ENCODE measurements at regions not wholly inside any gene's neighbourhood (a gene's known extent, or its start where the extent isn't known, plus 50 kb on each side); places are given as distances from the start of the nearest gene placed in this dataset.
"Not testable (repeated sequence)": the region's sequence is repeated elsewhere in the genome, so short reads cannot be mapped to it uniquely, and the experiment has no call there.

DNA sequence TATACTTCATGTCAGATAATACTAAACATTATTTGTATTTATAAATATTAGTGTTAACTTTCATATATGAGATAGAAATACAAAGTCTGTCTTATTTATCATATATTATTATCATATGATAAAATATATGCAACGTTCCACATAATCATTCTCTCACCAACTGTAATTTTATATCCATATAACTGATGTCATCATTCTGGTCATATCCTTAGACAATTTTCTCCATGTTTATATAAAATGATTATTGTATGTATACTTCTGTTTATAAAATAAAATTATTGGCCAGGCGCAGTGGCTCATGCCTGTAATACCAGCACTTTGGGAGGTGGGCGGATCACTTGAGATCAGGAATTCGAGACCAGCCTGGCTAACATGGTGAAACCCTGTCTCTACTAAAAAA, 2007.1 kb downstream of the EFNA5 start:
- DNase-seq (ENCODE audit: low read depth, low spot score): no peak
- H3K4me3 ChIP-seq (ENCODE audit: low read length): no peak overlapping the region

- H3K4me3 ChIP-seq (ENCODE audit: low read length): no peak overlapping the region
- DNase-seq (ENCODE audit: low read depth, low spot score): no peak
Observed at GRCh38 chr5:105659396-105659795, 2011.3 kb downstream of the EFNA5 start.

GRCh38 chr5:105640328-105640727, 2030.4 kb downstream of the EFNA5 start:
- no peak overlapping the region for H3K4me3 ChIP-seq (ENCODE audit: low read length)
- DNase-seq (ENCODE audit: low read depth, low spot score): no peak

- no peak overlapping the region for H3K4me3 ChIP-seq (ENCODE audit: low read length)
- DNase-seq (ENCODE audit: low read depth, low spot score): no peak
Observed at GRCh38 chr5:105639511-105639910, 2031.2 kb downstream of the EFNA5 start.

GRCh38 chr5:105639068-105639467, 2031.7 kb downstream of the EFNA5 start:
- no peak for DNase-seq (ENCODE audit: low read depth, low spot score)
- H3K4me3 ChIP-seq (ENCODE audit: low read length): no peak overlapping the region

DNA sequence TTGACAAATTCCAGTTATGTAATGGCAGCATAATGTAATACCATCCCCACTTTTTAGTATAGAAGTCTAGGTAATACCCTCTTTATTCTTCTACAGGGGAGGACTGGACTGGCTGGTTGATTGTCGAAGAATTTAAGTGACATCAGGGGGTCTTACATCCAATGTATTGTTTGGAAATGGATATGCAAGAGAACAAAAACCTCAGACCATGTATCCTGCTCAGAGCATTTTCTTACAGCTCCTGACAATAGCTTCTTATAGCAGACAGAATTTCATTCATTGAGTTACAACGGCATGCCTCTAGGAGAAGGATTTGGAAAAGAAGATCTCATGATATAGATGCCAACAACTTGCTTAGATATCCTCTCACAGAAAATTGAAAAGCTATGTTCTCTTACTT, 2032.3 kb downstream of the EFNA5 start:
- DNase-seq (ENCODE audit: low read depth, low spot score): no peak
- no peak overlapping the region for H3K4me3 ChIP-seq (ENCODE audit: low read length)

DNA sequence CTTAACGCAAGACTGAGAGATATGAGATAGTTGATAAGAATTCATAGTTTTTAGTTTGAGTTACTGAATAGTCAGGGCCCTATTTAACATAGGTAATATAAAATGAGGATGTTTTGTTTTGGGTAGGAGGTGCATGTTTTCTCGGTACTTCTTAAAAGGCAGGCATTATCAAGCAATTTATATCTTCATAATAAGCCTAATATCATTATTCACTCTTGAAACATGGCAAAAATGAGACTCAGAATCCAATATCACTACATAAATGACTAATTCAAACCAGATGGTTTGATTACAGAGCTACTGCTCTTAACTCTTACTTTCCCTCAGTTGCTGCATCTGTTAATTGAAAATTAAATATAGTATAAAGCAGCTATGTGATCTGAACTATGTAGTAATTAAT, 2038.7 kb downstream of the EFNA5 start:
- no peak overlapping the region for H3K4me3 ChIP-seq (ENCODE audit: low read length)
- no peak for DNase-seq (ENCODE audit: low read depth, low spot score)

- no peak overlapping the region for H3K4me3 ChIP-seq (ENCODE audit: low read length)
Observed at GRCh38 chr5:105630803-105631202, 2039.9 kb downstream of the EFNA5 start.

DNA sequence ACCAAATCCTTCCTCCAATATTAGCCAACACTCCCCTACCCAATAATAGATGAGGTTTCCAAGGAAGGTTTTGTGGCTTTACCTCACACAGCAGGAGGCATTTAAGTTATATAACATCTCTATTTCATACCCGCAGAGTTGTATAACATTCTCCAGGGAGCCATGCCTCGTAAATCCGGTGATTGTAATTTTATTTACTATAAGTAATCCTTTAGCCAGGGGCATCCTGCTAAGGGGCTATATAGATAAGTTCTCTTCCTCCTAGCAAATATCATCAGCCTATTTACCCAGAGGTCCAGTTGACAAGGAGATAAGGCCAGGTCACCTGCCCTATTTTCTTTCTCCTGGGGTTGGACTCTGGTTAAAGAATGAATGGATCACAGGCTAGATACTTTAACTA, 2051.0 kb downstream of the EFNA5 start:
- DNase-seq (ENCODE audit: low read depth, low spot score): no peak

More at GRCh38 chr5:105630803-105631202, 2039.9 kb downstream of the EFNA5 start:
- DNase-seq (ENCODE audit: low read depth, low spot score): no peak

DNA sequence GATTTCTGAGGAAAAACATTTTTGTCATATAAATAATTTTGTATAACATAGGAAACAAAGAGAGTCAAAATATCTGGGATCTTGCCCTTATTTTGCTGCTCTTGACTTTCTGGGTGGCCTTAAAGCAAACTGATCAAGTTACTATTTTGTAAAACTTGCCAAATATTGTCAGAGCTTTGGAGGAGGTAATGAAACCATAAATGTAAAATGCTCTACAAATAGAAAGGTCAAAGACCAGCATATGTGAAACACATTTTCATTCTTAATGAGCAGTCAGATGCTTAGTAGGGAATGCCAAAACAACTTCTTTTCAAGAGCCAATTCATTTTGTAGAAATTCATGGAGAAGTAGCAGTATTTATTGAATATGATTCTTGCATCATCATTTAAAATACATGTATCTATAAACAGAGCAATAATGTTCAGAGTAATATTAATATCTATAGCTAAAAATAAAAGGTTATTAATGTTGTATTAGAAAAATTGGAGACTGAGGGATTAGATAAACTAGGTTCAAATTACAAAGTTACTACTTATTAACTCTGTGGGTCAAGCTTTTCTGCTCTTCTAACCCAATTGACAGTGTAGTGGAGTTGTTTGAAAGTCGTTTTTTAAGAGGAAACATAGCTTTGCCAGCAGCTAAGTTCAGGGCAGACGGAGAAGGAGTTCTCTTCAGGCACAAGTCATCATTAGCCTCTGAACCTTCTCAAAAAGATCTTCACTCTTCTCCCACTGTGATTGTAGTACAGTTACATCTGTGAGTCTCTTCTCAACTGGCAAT, 2053.1 kb downstream of the EFNA5 start:
- no peak overlapping the region for H3K4me3 ChIP-seq (ENCODE audit: low read length)
- no peak for DNase-seq (ENCODE audit: low read depth, low spot score)

More for the DNA sequence above, 2051.0 kb downstream of the EFNA5 start:
- H3K4me3 ChIP-seq (ENCODE audit: low read length): no peak overlapping the region

- DNase-seq (ENCODE audit: low read depth, low spot score): no peak
- H3K4me3 ChIP-seq (ENCODE audit: low read length): no peak overlapping the region
Observed at GRCh38 chr5:105616599-105616998, 2054.0 kb upstream of the NUDT12 start.

DNA sequence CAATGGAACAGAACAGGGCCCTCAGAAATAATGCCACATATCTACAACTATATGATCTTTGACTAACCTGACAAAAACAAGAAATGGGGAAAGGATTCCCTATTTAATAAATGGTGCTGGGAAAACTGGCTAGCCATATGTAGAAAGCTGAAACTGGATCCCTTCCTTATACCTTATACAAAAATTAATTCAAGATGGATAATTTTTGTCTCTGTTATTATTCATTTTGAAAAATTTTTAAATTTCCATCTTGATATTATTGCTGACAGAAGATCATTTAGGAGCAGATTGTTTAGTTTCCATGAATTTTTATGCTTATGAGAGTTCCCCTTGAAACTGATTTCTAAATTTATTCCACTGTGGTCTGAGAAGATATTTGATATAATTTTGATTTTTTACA, 2039.8 kb upstream of the NUDT12 start:
- DNase-seq (ENCODE audit: low read depth, low spot score); H3K4me3 ChIP-seq (ENCODE audit: low read length): not testable (repeated sequence)

- no peak for DNase-seq (ENCODE audit: low read depth, low spot score)
Observed at GRCh38 chr5:105593011-105593760, 2030.6 kb upstream of the NUDT12 start.

DNA sequence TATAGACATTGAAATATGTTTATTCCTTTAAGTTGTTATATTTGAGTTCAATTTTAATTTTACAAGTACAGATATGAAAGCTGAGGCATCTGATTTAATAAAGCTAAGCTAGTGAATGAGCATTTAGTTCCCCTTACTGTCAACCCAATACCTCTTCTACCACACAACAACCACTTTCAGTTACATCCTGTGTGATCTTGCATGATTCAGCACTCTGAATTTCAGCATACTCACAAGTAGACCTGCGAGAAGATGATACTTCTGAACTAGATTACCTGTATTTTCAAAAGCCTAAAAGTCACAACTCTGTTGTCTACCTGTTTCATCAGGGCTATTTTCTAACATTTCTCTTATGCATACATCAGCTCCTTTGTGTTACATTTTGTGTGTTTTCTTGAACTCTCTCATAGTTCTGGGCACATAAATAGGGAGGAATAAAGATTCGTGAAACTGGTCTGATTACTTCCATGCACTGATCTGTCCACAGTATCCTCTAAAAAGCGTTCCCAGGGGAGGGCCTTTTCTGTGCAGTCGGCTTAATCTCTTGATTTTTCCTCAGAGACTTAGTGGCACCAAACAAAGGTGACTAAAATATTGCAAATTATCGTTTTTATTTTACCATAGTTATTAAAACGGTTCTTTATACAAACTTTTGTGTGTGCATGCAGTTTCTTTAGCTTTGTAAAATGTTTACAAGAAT, 2025.5 kb upstream of the NUDT12 start:
- no peak overlapping the region for H3K4me3 ChIP-seq (ENCODE audit: low read length)
- peak; percentile 46 for DNase-seq (ENCODE audit: low read depth, low spot score)

More at GRCh38 chr5:105593011-105593760, 2030.6 kb upstream of the NUDT12 start:
- no peak overlapping the region for H3K4me3 ChIP-seq (ENCODE audit: low read length)

DNA sequence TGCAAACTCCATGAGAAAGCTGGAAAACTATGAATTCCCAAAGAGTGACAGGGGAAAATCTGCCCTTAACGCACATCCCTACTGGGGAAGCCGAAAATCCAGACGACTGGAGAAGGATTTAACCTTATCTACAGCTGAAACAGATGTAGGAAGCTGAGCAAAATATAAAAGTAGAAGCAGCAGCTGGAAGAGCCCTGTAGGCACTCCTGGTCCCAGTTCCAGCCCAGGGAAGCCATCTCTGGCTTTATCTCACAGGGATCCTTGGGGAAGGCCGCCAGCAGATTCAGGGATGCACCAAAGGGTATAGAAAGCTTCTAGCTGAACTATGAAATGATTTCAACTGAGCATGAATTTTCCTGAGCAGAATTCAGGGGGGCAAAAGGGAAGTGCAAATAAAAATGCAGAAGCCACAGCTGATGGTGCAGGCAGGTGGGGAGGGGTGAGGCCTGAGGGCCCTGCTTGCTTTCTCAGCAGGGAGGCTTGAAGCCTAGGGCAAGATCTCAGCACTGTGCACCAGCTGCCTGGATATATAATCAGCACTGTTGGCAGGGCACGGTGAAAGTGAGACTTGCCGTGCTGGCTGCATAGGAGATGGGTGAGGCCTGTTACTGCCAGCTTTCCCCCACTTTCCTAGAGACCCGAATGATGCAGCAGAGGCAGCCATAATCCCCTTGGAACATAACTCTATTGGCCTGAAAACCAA, 2019.5 kb upstream of the NUDT12 start:
- H3K4me3 ChIP-seq (ENCODE audit: low read length): no peak overlapping the region
- no peak for DNase-seq (ENCODE audit: low read depth, low spot score)

GRCh38 chr5:105573575-105573974, 2011.0 kb upstream of the NUDT12 start:
- H3K4me3 ChIP-seq (ENCODE audit: low read length): no peak overlapping the region
- no peak for DNase-seq (ENCODE audit: low read depth, low spot score)

GRCh38 chr5:105565531-105565930, 2002.9 kb upstream of the NUDT12 start:
- H3K4me3 ChIP-seq (ENCODE audit: low read length): no peak overlapping the region
- DNase-seq (ENCODE audit: low read depth, low spot score): no peak

DNA sequence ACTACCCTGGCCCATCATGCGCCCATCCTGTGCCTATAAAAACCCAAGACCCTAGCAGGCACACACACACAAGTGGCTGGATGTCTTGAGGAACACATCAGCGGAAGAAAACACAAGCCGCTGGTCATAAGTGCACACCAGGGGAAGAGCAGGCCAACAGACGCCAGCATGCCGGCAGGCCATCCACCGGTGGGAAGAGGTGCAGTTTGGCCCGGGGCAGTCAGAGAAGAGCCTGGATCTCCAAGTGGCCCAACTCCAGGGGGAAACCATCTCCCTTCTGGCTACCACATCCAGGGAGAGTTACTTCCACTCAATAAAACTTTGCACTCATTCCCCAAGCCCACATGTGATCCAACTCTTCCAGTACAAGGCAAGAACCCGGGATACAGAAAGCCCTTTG, 2001.3 kb upstream of the NUDT12 start:
- no peak overlapping the region for H3K4me3 ChIP-seq (ENCODE audit: low read length)
- no peak for DNase-seq (ENCODE audit: low read depth, low spot score)

GRCh38 chr5:105554568-105555169, 1992.1 kb upstream of the NUDT12 start:
- H3K4me3 ChIP-seq (ENCODE audit: low read length): no peak overlapping the region
- DNase-seq (ENCODE audit: low read depth, low spot score): no peak
